ENCODE measurements at regions not wholly inside any gene's neighbourhood (a gene's known extent, or its start where the extent isn't known, plus 50 kb on each side); places are given as distances from the start of the nearest gene placed in this dataset.

DNA sequence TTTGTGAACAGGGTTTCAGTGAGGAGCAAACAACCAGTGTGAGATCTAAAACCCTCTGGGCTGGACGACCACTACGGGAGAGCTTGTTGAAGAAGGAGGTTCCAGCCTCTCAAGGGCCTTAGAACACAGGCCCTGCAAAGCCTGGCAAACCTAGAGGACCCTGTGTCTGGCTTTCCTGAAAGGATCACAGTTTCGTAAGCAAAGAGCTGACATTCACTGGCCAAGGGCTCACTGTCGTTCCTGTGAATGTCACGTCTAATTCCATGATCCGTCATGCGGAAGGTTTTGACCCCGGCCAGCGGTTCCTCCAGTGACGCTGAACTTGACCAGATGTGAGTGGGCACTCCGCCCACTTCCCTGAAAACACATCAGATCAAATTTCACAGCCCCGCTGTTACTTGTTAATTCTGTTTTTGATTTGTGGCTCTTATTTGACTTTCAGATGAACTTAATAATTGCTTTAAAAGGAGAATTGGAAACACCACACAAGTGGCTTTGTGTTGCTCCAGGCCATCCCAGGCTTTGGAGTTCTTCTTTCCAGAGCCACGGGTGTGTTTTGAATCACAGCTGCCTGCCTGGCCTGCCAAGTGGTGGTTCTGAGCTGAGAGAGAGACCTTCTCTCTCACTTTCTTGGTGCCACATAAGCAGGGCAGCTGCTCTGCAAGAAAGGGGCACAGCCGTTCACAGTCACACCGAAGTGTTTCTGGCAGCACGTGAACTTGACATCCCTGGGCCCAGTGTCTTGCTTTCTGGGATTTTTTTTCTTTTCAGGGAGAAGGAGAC lies 308.4 kb downstream of the NDUFA10 start:
- H3K79me2 ChIP-seq (ENCODE audit: control insufficient read depth, insufficient read depth, low read length): no peaks in the 10 kb centered on the region
- no peak overlapping the region for H2AFZ ChIP-seq (ENCODE audit: low read depth, low read length)
- DNase-seq (ENCODE audit: low read depth, low spot score) (no peak), FAIRE-seq (no peak)
- no TSS peak for BruUV-seq (replicated peaks)
- no peaks in the 10 kb centered on the region for H3K36me3 ChIP-seq (ENCODE audit: control insufficient read depth in 2 of 2, extremely low read depth in 1 of 2, insufficient read depth in 2 of 2, low read length in 2 of 2)
- H3K9ac ChIP-seq (replicated peaks; ENCODE audit: extremely low read depth, insufficient read depth, low read length): no peak overlapping the region
- no peaks in the 10 kb centered on the region for H4K20me1 ChIP-seq (replicated peaks; ENCODE audit: control insufficient read depth, extremely low read depth, insufficient read depth, low read length)
- dilution Hi-C loops (cut with MboI; ENCODE audit: extremely low pct_ligation_motif_present, low sequenced_read_pairs) (no loop called here), intact Hi-C loops (cut with micrococcal nuclease) (no loop called here)
- TF ChIP-seq EZH2 (IDR thresholded peaks at IDR 0.05; ENCODE audit: borderline replicate concordance, low read depth, low read length, severe bottlenecking) (no peak), JUN (IDR thresholded peaks at IDR 0.05; ENCODE audit: borderline replicate concordance, insufficient read depth, insufficient read length, low read depth) (no peak), MAX (IDR thresholded peaks at IDR 0.05; ENCODE audit: insufficient read depth, insufficient read length) (no peak), POLR2A (IDR thresholded peaks at IDR 0.05; ENCODE audit: low read depth, low read length) (no peak)
- H3K9me1 ChIP-seq (replicated peaks; ENCODE audit: control insufficient read depth, extremely low read depth, insufficient read depth, low read length): no peaks in the 10 kb centered on the region
- H3K27ac ChIP-seq (ENCODE audit: insufficient read depth, low read depth, low read length): no peak overlapping the region
- no peak overlapping the region for H3K4me2 ChIP-seq (ENCODE audit: insufficient read depth, low read length)
- POLR2A ChIA-PET: no interaction called here
- CTCF ChIA-PET: no interaction called here
- peaks cover 5% of the 10 kb centered on the region for H3K9me3 ChIP-seq (replicated peaks; ENCODE audit: control insufficient read depth, insufficient read depth, low read length)
- no peaks in the 10 kb centered on the region for H3K4me1 ChIP-seq (ENCODE audit: control insufficient read depth, extremely low read depth, insufficient read depth, low read length)
- H3K4me3 ChIP-seq (replicated peaks in 1 of 3; ENCODE audit: insufficient read depth in 1 of 3, low read depth in 1 of 3, low read length in 3 of 3): no peak overlapping the region
- no peaks in the 10 kb centered on the region for H3K27me3 ChIP-seq (ENCODE audit: control insufficient read depth in 2 of 2, insufficient read depth in 2 of 2, low read length in 2 of 2)

DNA sequence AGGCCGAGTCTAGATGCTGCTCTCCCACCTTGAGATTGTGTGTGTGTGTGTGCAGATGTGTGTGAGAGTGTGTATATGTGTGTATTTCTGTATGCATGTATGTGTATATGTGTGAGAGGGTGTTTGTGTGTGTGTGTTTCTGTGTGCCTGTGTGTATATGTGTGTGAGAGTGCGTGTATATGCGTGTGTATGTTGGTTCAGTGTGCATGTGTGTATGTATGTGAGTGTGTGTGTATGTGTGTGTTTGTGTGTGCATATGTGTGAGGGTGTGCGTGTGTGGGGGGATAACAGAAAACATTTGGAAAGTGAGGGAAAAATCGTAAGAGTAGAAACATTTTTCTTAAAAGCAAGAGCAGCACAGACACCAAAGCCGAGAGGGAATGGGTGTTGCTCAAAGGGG lies 309.1 kb downstream of the NDUFA10 start:
- no peak overlapping the region for H3K4me3 ChIP-seq (replicated peaks in 1 of 3; ENCODE audit: insufficient read depth in 1 of 3, low read depth in 1 of 3, low read length in 3 of 3)
- no peak overlapping the region for H3K4me2 ChIP-seq (ENCODE audit: insufficient read depth, low read length)
- ChIA-PET CTCF (no interaction called here), POLR2A (no interaction called here)
- H3K9me1 ChIP-seq (replicated peaks; ENCODE audit: control insufficient read depth, extremely low read depth, insufficient read depth, low read length): no peaks in the 10 kb centered on the region
- no peak overlapping the region for H2AFZ ChIP-seq (ENCODE audit: low read depth, low read length)
- no peak for DNase-seq (ENCODE audit: low read depth, low spot score)
- no peak for FAIRE-seq
- no peak overlapping the region for H3K9ac ChIP-seq (replicated peaks; ENCODE audit: extremely low read depth, insufficient read depth, low read length)
- intact Hi-C loops (cut with micrococcal nuclease) (no loop called here), dilution Hi-C loops (cut with MboI; ENCODE audit: extremely low pct_ligation_motif_present, low sequenced_read_pairs) (no loop called here)
- H3K9me3 ChIP-seq (replicated peaks; ENCODE audit: control insufficient read depth, insufficient read depth, low read length): peaks cover 5% of the 10 kb centered on the region
- H3K79me2 ChIP-seq (ENCODE audit: control insufficient read depth, insufficient read depth, low read length): no peaks in the 10 kb centered on the region
- TF ChIP-seq MAX (IDR thresholded peaks at IDR 0.05; ENCODE audit: insufficient read depth, insufficient read length) (no peak), MYC (IDR thresholded peaks at IDR 0.05; ENCODE audit: low read depth, low read length) (no peak), JUN (IDR thresholded peaks at IDR 0.05; ENCODE audit: borderline replicate concordance, insufficient read depth, insufficient read length, low read depth) (no peak), FOS (IDR thresholded peaks at IDR 0.05; ENCODE audit: borderline replicate concordance, insufficient read depth, low read length) (no peak), EZH2 (IDR thresholded peaks at IDR 0.05; ENCODE audit: borderline replicate concordance, low read depth, low read length, severe bottlenecking) (no peak), POLR2A (IDR thresholded peaks at IDR 0.05; ENCODE audit: low read depth, low read length) (no peak), CTCF (IDR thresholded peaks at IDR 0.05; ENCODE audit: extremely low read depth in 1 of 2, insufficient read depth in 1 of 2, low read depth in 1 of 2, low read length in 2 of 2) (no peak), GATA2 (IDR thresholded peaks at IDR 0.05; ENCODE audit: insufficient read depth, insufficient read length, low read depth, low read length) (no peak), POLR2AphosphoS5 (IDR thresholded peaks at IDR 0.05; ENCODE audit: insufficient read depth, low read depth, low read length) (no peak)
- H3K27me3 ChIP-seq (ENCODE audit: control insufficient read depth in 2 of 2, insufficient read depth in 2 of 2, low read length in 2 of 2): no peaks in the 10 kb centered on the region
- no peaks in the 10 kb centered on the region for H3K4me1 ChIP-seq (ENCODE audit: control insufficient read depth, extremely low read depth, insufficient read depth, low read length)
- no peaks in the 10 kb centered on the region for H3K36me3 ChIP-seq (ENCODE audit: control insufficient read depth in 2 of 2, extremely low read depth in 1 of 2, insufficient read depth in 2 of 2, low read length in 2 of 2)
- H4K20me1 ChIP-seq (replicated peaks; ENCODE audit: control insufficient read depth, extremely low read depth, insufficient read depth, low read length): no peaks in the 10 kb centered on the region
- no peak overlapping the region for H3K27ac ChIP-seq (ENCODE audit: insufficient read depth, low read depth, low read length)
- BruUV-seq (replicated peaks): no TSS peak
